Smooth muscle cell (in vitro differentiated cells): ENCODE measurements at regions not wholly inside any gene's neighbourhood (a gene's known extent, or its start where the extent isn't known, plus 50 kb on each side); places are given as distances from the start of the nearest gene placed in this dataset.

ENCODE experiments used
- DNase-seq: peaks from one replicate; lab custom pipeline; 2025; ENCODE audit not compliant: unreplicated experiment; lab: John Stamatoyannopoulos, UW
- H2AFZ ChIP-seq: fragments of 200-600 bp; sonication (generic); 2 replicates; pipeline ENCODE4 v1.6.0; 2016; ENCODE audit warnings: antibody characterized with exemption, low read depth, mild to moderate bottlenecking
- H3F3A ChIP-seq: fragments of 200-600 bp; sonication (generic); 2 replicates; pipeline ENCODE4 v1.6.0; 2017; ENCODE audit warnings: antibody characterized with exemption, low read depth
- H3K27ac ChIP-seq: fragments of 200-600 bp; sonication (generic); 2 replicates; pipeline ENCODE4 v1.5.1; 2016; ENCODE audit warnings: low read depth, mild to moderate bottlenecking
- H3K27me3 ChIP-seq: fragments of 200-600 bp; sonication (generic); 2 replicates; pipeline ENCODE4 v1.6.1; 2016; ENCODE audit warnings: low read depth, mild to moderate bottlenecking
- H3K36me3 ChIP-seq: fragments of 200-600 bp; sonication (generic); 2 replicates; pipeline ENCODE4 v1.5.1; 2016; ENCODE audit warnings: low read depth
- H3K4me1 ChIP-seq: fragments of 200-600 bp; sonication (generic); 2 replicates; pipeline ENCODE4 v1.5.1; 2016; ENCODE audit warnings: low read depth
- H3K4me2 ChIP-seq: fragments of 200-600 bp; sonication (generic); 2 replicates; pipeline ENCODE4 v1.6.0; 2016; ENCODE audit warnings: mild to moderate bottlenecking
- H3K4me3 ChIP-seq: fragments of 200-600 bp; sonication (generic); 2 replicates; pipeline ENCODE4 v1.5.1; 2016; ENCODE audit warnings: mild to moderate bottlenecking
- H3K79me2 ChIP-seq: fragments of 200-600 bp; sonication (generic); 2 replicates; pipeline ENCODE4 v1.6.0; 2016; ENCODE audit warnings: low read depth, mild to moderate bottlenecking
- H3K9ac ChIP-seq: fragments of 200-600 bp; sonication (generic); 2 replicates; pipeline ENCODE4 v1.6.0; 2016; ENCODE audit warnings: low read depth
- H3K9me3 ChIP-seq: fragments of 200-600 bp; sonication (generic); replicated peaks from 2 replicates; pipeline ENCODE4 v1.5.1; 2016; ENCODE audit warnings: low read depth
- H4K20me1 ChIP-seq: fragments of 200-600 bp; sonication (generic); 2 replicates; pipeline ENCODE4 v1.6.0; 2016; ENCODE audit warnings: low read depth
- WGBS: methylation state at CpG from one replicate; pipeline ENCODE4 v1.1.7; 2016; ENCODE audit warnings: low lambda C conversion rate; 5-methylcytosine and 5-hydroxymethylcytosine counted together
- TF ChIP-seq, protein P1 (sequence below): fragments of 200-600 bp; sonication (generic); IDR thresholded peaks from 2 replicates; pipeline ENCODE4 v1.5.1; 2017; ENCODE audit warnings: borderline replicate concordance, mild to moderate bottlenecking, antibody characterized with exemption; ENCODE audit not compliant: insufficient read depth, poor library complexity, severe bottlenecking

DNA sequence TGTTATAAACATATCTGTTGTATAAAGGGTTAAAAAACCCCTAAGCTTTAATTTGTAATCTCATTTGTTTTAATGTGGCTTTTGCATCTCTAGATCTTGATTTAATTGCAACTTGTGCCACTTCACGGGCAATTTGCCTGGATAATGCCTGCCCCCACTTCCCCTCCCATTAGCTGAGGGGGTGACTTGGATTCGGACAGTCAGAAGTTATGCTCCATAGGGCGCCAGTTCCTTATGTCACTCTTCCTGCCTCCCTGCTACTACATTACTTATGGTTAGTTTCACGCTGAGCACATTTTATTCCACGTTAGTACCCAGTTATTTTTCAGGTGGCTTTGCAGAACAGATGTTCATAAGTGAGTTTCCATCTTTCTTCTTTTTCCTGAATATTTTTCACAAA, 1015.2 kb upstream of the PHF14 start:
- Histone ChIP-seq H3K79me2 (no peaks in the 10 kb centered on the region), H3K4me2 (no peak overlapping the region), H3K4me1 (no peaks in the 10 kb centered on the region), H3K27ac (no peak overlapping the region), H3K9me3 (no peaks in the 10 kb centered on the region), H3K4me3 (no peak overlapping the region), H3K9ac (no peak overlapping the region), H2AFZ (no peak overlapping the region), H3K27me3 (no peaks in the 10 kb centered on the region), H3F3A (no peaks in the 10 kb centered on the region), H3K36me3 (no peaks in the 10 kb centered on the region), H4K20me1 (no peaks in the 10 kb centered on the region)
- WGBS: 90% methylated on average over 5 of the region's 5 CpGs
- TF ChIP-seq, protein P1, sequence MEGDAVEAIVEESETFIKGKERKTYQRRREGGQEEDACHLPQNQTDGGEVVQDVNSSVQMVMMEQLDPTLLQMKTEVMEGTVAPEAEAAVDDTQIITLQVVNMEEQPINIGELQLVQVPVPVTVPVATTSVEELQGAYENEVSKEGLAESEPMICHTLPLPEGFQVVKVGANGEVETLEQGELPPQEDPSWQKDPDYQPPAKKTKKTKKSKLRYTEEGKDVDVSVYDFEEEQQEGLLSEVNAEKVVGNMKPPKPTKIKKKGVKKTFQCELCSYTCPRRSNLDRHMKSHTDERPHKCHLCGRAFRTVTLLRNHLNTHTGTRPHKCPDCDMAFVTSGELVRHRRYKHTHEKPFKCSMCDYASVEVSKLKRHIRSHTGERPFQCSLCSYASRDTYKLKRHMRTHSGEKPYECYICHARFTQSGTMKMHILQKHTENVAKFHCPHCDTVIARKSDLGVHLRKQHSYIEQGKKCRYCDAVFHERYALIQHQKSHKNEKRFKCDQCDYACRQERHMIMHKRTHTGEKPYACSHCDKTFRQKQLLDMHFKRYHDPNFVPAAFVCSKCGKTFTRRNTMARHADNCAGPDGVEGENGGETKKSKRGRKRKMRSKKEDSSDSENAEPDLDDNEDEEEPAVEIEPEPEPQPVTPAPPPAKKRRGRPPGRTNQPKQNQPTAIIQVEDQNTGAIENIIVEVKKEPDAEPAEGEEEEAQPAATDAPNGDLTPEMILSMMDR: no peak
- DNase-seq: no peak

DNA sequence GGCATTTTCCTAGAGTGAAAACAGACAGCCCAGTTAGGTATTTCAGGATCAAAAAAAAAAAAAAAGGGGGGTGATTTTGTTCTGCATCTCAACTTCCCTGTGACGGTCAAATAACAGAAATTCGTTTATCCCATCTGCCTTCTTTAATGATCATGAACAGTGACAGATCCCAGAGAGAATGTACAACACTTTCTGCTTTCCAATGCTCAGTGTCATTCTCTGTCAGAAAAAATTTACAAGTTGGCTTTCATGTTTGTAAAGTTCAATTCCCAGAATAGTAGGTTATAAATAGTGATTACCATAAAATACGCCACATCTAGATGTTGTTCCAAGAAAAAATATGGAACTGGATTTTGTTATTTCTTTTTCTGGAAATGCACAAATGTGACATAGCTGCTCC, 1013.2 kb upstream of the PHF14 start:
- WGBS: 44% methylated on average over 3 of the region's 3 CpGs
- no peak overlapping the region for H2AFZ ChIP-seq
- H3K4me1 ChIP-seq: no peaks in the 10 kb centered on the region

GRCh38 chr7:9961161-9961922, 1012.3 kb upstream of the PHF14 start:
- Histone ChIP-seq H3K36me3 (no peaks in the 10 kb centered on the region), H3K27me3 (no peaks in the 10 kb centered on the region), H4K20me1 (no peaks in the 10 kb centered on the region), H3F3A (no peaks in the 10 kb centered on the region), H3K4me2 (no peak overlapping the region), H3K4me1 (no peaks in the 10 kb centered on the region), H3K79me2 (no peaks in the 10 kb centered on the region), H3K9me3 (no peaks in the 10 kb centered on the region), H3K27ac (no peak overlapping the region), H2AFZ (no peak overlapping the region), H3K4me3 (no peak overlapping the region), H3K9ac (no peak overlapping the region)
- no peak for DNase-seq
- TF ChIP-seq, protein P1: no peak
- 94% methylated on average over 5 of the region's 5 CpGs for WGBS

More for the DNA sequence above, 1013.2 kb upstream of the PHF14 start:
- Histone ChIP-seq H3K9me3 (no peaks in the 10 kb centered on the region), H3K9ac (no peak overlapping the region), H3K27me3 (no peaks in the 10 kb centered on the region), H3K4me2 (no peak overlapping the region), H4K20me1 (no peaks in the 10 kb centered on the region), H3K4me3 (no peak overlapping the region), H3K79me2 (no peaks in the 10 kb centered on the region), H3F3A (no peaks in the 10 kb centered on the region), H3K36me3 (no peaks in the 10 kb centered on the region), H3K27ac (no peak overlapping the region)
- TF ChIP-seq, protein P1: no peak
- no peak for DNase-seq

- H3K27me3 ChIP-seq: no peaks in the 10 kb centered on the region
- no peaks in the 10 kb centered on the region for H3K9me3 ChIP-seq
- no peak for DNase-seq
- no peak overlapping the region for H3K4me3 ChIP-seq
- TF ChIP-seq, protein P1: no peak
- H3K4me1 ChIP-seq: no peaks in the 10 kb centered on the region
- H3K9ac ChIP-seq: no peak overlapping the region
- H3K4me2 ChIP-seq: no peak overlapping the region
- H2AFZ ChIP-seq: no peak overlapping the region
- no peaks in the 10 kb centered on the region for H4K20me1 ChIP-seq
- no peak overlapping the region for H3K27ac ChIP-seq
- 93% methylated on average over 4 of the region's 4 CpGs for whole genome bisulfite sequencing
- H3K36me3 ChIP-seq: no peaks in the 10 kb centered on the region
- H3F3A ChIP-seq: no peaks in the 10 kb centered on the region
- H3K79me2 ChIP-seq: no peaks in the 10 kb centered on the region
Measured at GRCh38 chr7:9962742-9963141, 1010.9 kb upstream of the PHF14 start.
